Duodenal mucosa (tissue), 2 donors: ENCODE measurements at regions not wholly inside any gene's neighbourhood (a gene's known extent, or its start where the extent isn't known, plus 50 kb on each side); places are given as distances from the start of the nearest gene placed in this dataset.
"Not testable (repeated sequence)": the region's sequence is repeated elsewhere in the genome, so short reads cannot be mapped to it uniquely, and the experiment has no call there.

Experiments used
- H3K27ac ChIP-seq: one replicate; pipeline ENCODE4 v1.7.0; 2013; ENCODE audit warnings: low read depth, low read length
- H3K27me3 ChIP-seq, 2 donors: one replicate each; pipeline ENCODE4 v1.7.0; 2013; ENCODE audit warnings: low read length in 2 of 2, control low read depth in 1 of 2; ENCODE audit not compliant: insufficient read depth in 2 of 2, control insufficient read depth in 1 of 2
- H3K36me3 ChIP-seq, 2 donors: one replicate each; pipeline ENCODE4 v1.7.0; 2013; ENCODE audit warnings: low read length in 2 of 2, control low read depth in 1 of 2; ENCODE audit not compliant: insufficient read depth in 2 of 2, control insufficient read depth in 1 of 2
- H3K4me1 ChIP-seq, 2 donors: one replicate each; pipeline ENCODE4 v1.7.0; 2013; ENCODE audit warnings: low read length in 2 of 2, control low read depth in 1 of 2; ENCODE audit not compliant: insufficient read depth in 2 of 2, control insufficient read depth in 1 of 2
- H3K4me3 ChIP-seq, 2 donors: one replicate each; pipeline ENCODE4 v1.7.0; 2013; ENCODE audit warnings: low read length in 2 of 2, low read depth in 1 of 2
- H3K9ac ChIP-seq, 2 donors: one replicate each; pipeline ENCODE4 v1.7.0; 2013; ENCODE audit warnings: low read length in 2 of 2, low read depth in 1 of 2
- H3K9me3 ChIP-seq, 2 donors: one replicate each; pipeline ENCODE4 v1.7.0; 2013; ENCODE audit warnings: low read length in 2 of 2, control low read depth in 1 of 2; ENCODE audit not compliant: control insufficient read depth in 1 of 2

GRCh38 chr12:131559517-131560516 is 151.1 kb upstream of the SFSWAP start:
- H3K4me1 ChIP-seq, result no peaks in the 10 kb centered on the region
- H3K27me3 ChIP-seq, result no peaks in the 10 kb centered on the region
- H3K4me3 ChIP-seq, result no peak overlapping the region
- H3K36me3 ChIP-seq, result no peaks in the 10 kb centered on the region
- no peak overlapping the region for H3K27ac ChIP-seq
- H3K9me3 ChIP-seq, result no peaks in the 10 kb centered on the region
- no peak overlapping the region for H3K9ac ChIP-seq

- H3K9me3 ChIP-seq, result no peaks in the 10 kb centered on the region
- H3K9ac ChIP-seq, result no peak overlapping the region
- H3K36me3 ChIP-seq, result no peaks in the 10 kb centered on the region
- no peaks in the 10 kb centered on the region for H3K4me1 ChIP-seq
- no peaks in the 10 kb centered on the region for H3K27me3 ChIP-seq
- H3K27ac ChIP-seq, result no peak overlapping the region
- no peak overlapping the region for H3K4me3 ChIP-seq
These were observed 149.8 kb upstream of the SFSWAP start for GRCh38 chr12:131561051-131561450.

GRCh38 chr12:131561891-131562684 is 148.8 kb upstream of the SFSWAP start:
- no peaks in the 10 kb centered on the region for H3K9me3 ChIP-seq
- H3K4me3 ChIP-seq, result no peak overlapping the region
- no peaks in the 10 kb centered on the region for H3K36me3 ChIP-seq
- no peak overlapping the region for H3K9ac ChIP-seq
- H3K27ac ChIP-seq, result no peak overlapping the region
- H3K27me3 ChIP-seq, result peaks cover 0 to 6% of the 10 kb centered on the region in 2 donors
- no peaks in the 10 kb centered on the region for H3K4me1 ChIP-seq

GRCh38 chr12:131564138-131564727 is 146.7 kb upstream of the SFSWAP start:
- not testable (repeated sequence) for H3K36me3 ChIP-seq, H3K4me3 ChIP-seq, H3K9me3 ChIP-seq, H3K4me1 ChIP-seq, H3K9ac ChIP-seq, H3K27ac ChIP-seq
- H3K27me3 ChIP-seq, result peaks cover 0 to 15% of the 10 kb centered on the region in 2 donors

- Histone ChIP-seq H3K4me3 (no peak overlapping the region), H3K4me1 (no peaks in the 10 kb centered on the region), H3K9me3 (no peaks in the 10 kb centered on the region), H3K36me3 (no peaks in the 10 kb centered on the region), H3K27ac (no peak overlapping the region), H3K27me3 (peaks cover 0 to 15% of the 10 kb centered on the region in 2 donors), H3K9ac (no peak overlapping the region)
These were observed 146.0 kb upstream of the SFSWAP start for GRCh38 chr12:131564845-131565244.

GRCh38 chr12:131565267-131566015 is 145.4 kb upstream of the SFSWAP start:
- Histone ChIP-seq H3K36me3 (no peaks in the 10 kb centered on the region), H3K27me3 (peaks cover 0 to 15% of the 10 kb centered on the region in 2 donors), H3K4me3 (no peak overlapping the region), H3K9ac (no peak overlapping the region), H3K4me1 (no peaks in the 10 kb centered on the region), H3K27ac (no peak overlapping the region), H3K9me3 (no peaks in the 10 kb centered on the region)

- Histone ChIP-seq H3K27me3 (peaks cover 0 to 15% of the 10 kb centered on the region in 2 donors), H3K4me3 (no peak overlapping the region), H3K4me1 (no peaks in the 10 kb centered on the region), H3K9ac (no peak overlapping the region), H3K27ac (no peak overlapping the region), H3K36me3 (no peaks in the 10 kb centered on the region), H3K9me3 (no peaks in the 10 kb centered on the region)
These were observed 142.6 kb upstream of the SFSWAP start for GRCh38 chr12:131568336-131568735.

- no peak overlapping the region for H3K9ac ChIP-seq
- peaks cover 0 to 15% of the 10 kb centered on the region in 2 donors for H3K27me3 ChIP-seq
- no peaks in the 10 kb centered on the region for H3K9me3 ChIP-seq
- no peaks in the 10 kb centered on the region for H3K4me1 ChIP-seq
- H3K27ac ChIP-seq, result no peak overlapping the region
- no peaks in the 10 kb centered on the region for H3K36me3 ChIP-seq
- no peak overlapping the region for H3K4me3 ChIP-seq
These were observed 140.3 kb upstream of the SFSWAP start for GRCh38 chr12:131570596-131570995.

- Histone ChIP-seq H3K9me3 (peaks cover 0 to 4% of the 10 kb centered on the region in 2 donors), H3K27me3 (peaks cover 0 to 12% of the 10 kb centered on the region in 2 donors), H3K4me3 (no peak overlapping the region), H3K27ac (no peak overlapping the region), H3K36me3 (no peaks in the 10 kb centered on the region), H3K4me1 (no peaks in the 10 kb centered on the region), H3K9ac (no peak overlapping the region)
These were observed 139.1 kb upstream of the SFSWAP start for GRCh38 chr12:131571827-131572226.
